H1 (cell line): ENCODE measurements at regions not wholly inside any gene's neighbourhood (a gene's known extent, or its start where the extent isn't known, plus 50 kb on each side); places are given as distances from the start of the nearest gene placed in this dataset.

Source experiments
- CTCF ChIA-PET: fragments of 300-600 bp; sonication (Branson Sonifier 250); formaldehyde crosslinking; loops from one replicate; lab custom pipeline; 2021; ENCODE audit not compliant: partially characterized antibody; lab: Charles Lee
- POLR2A ChIA-PET: fragments of 300-600 bp; sonication (Branson Sonifier 250); formaldehyde crosslinking; loops from one replicate; lab custom pipeline; 2021; ENCODE audit warnings: inconsistent platforms; ENCODE audit not compliant: partially characterized antibody; lab: Charles Lee
- DNase-seq, 2 experiments: peaks; one replicate each; pipeline versions ENCODE4 v3.0.0 to v3.0.0-alpha.2; 2010 to 2022; ENCODE audit warnings: low spot score in 2 of 2, low read depth in 1 of 2, mixed read lengths in 1 of 2
- FAIRE-seq: peaks from 2 replicates; lab custom pipeline; 2011; peaks lifted over from hg19 to GRCh38; lab: Jason Lieb, UNC
- H2AFZ ChIP-seq: 2 replicates; pipeline ENCODE4 v1.8.1; 2012; ENCODE audit warnings: low read length, inconsistent platforms
- H2AK5ac ChIP-seq: 2 replicates; pipeline ENCODE4 v1.6.1; 2013; ENCODE audit warnings: low read depth, low read length
- H2BK120ac ChIP-seq: replicated peaks from 2 replicates; pipeline ENCODE3; 2013; ENCODE audit warnings: low read depth, low read length, inconsistent platforms
- H2BK12ac ChIP-seq: 2 replicates; pipeline ENCODE4 v1.6.1; 2013; ENCODE audit warnings: low read depth, low read length
- H2BK15ac ChIP-seq: 2 replicates; pipeline ENCODE4 v1.6.1; 2013; ENCODE audit warnings: low read length
- H2BK20ac ChIP-seq: 2 replicates; pipeline ENCODE4 v1.6.1; 2013; ENCODE audit warnings: low read length
- H2BK5ac ChIP-seq: 2 replicates; pipeline ENCODE4 v1.6.1; 2013; ENCODE audit warnings: low read depth, low read length
- H3K14ac ChIP-seq: 2 replicates; pipeline ENCODE4 v1.6.1; 2013; ENCODE audit warnings: inconsistent platforms; ENCODE audit not compliant: insufficient read length
- H3K18ac ChIP-seq: 2 replicates; pipeline ENCODE4 v1.6.1; 2013; ENCODE audit warnings: low read length; ENCODE audit errors: extremely low read depth
- H3K23ac ChIP-seq: 2 replicates; pipeline ENCODE4 v1.6.1; 2013; ENCODE audit warnings: inconsistent platforms; ENCODE audit not compliant: insufficient read length
- H3K23me2 ChIP-seq: 2 replicates; pipeline ENCODE4 v1.6.1; 2013; ENCODE audit warnings: low read depth, low read length
- H3K27ac ChIP-seq: 2 replicates; pipeline ENCODE4 v1.6.1; 2011; ENCODE audit warnings: low read depth, low read length, inconsistent platforms
- H3K27me3 ChIP-seq, 4 experiments: replicated peaks in 1 of 4; 1 replicate in 1 of 4; 2 replicates in 3 of 4; pipeline versions ENCODE4 v1.6.1 to v1.8.1; 2011 to 2013; ENCODE audit warnings: low read length in 3 of 4, mild to moderate bottlenecking in 3 of 4, inconsistent platforms in 2 of 4, mixed read lengths in 2 of 4, moderate library complexity in 1 of 4; ENCODE audit not compliant: control insufficient read depth in 3 of 4, insufficient read depth in 3 of 4; ENCODE audit errors: extremely low read depth in 1 of 4
- H3K36me3 ChIP-seq, 4 experiments: 2 replicates each; pipeline versions ENCODE4 v1.6.1 to v1.8.1; 2011 to 2013; ENCODE audit warnings: mild to moderate bottlenecking in 4 of 4, low read length in 3 of 4, moderate library complexity in 2 of 4, control low read depth in 1 of 4, inconsistent platforms in 1 of 4; ENCODE audit not compliant: insufficient read depth in 4 of 4, control insufficient read depth in 2 of 4
- H3K4ac ChIP-seq: replicated peaks from 2 replicates; pipeline ENCODE3; 2013; ENCODE audit warnings: low read length, low read depth, mixed read lengths, inconsistent platforms; ENCODE audit not compliant: insufficient read length
- H3K4me1 ChIP-seq, 4 experiments: replicated peaks in 1 of 4; 1 replicate in 1 of 4; 2 replicates in 3 of 4; pipeline versions ENCODE4 v1.6.1 to v1.8.1; 2011 to 2013; ENCODE audit warnings: low read length in 3 of 4, inconsistent platforms in 2 of 4, mixed read lengths in 1 of 4; ENCODE audit not compliant: insufficient read depth in 4 of 4, control insufficient read depth in 3 of 4
- H3K4me2 ChIP-seq, 2 experiments: 2 replicates each; pipeline versions ENCODE4 v1.6.1 to v1.8.1; 2011 to 2013; ENCODE audit warnings: low read depth in 2 of 2, low read length in 2 of 2, control low read depth in 1 of 2, inconsistent platforms in 1 of 2, mild to moderate bottlenecking in 1 of 2; ENCODE audit not compliant: insufficient read depth in 1 of 2
- H3K4me3 ChIP-seq, 4 experiments: fragments of 200-600, 300-600 bp in 1 of 4; sonication (generic), shearing (Covaris generic), sonication (Bioruptor Twin) in 1 of 4; 2 replicates each; pipeline versions ENCODE4 v1.5.1 to v1.8.1; 2011 to 2016; ENCODE audit warnings: low read length in 4 of 4, low read depth in 3 of 4, control low read depth in 2 of 4, inconsistent platforms in 2 of 4, mild to moderate bottlenecking in 2 of 4, mixed read lengths in 1 of 4, moderate library complexity in 1 of 4; ENCODE audit not compliant: insufficient read depth in 2 of 4; ENCODE audit errors: extremely low read depth in 1 of 4
- H3K56ac ChIP-seq: replicated peaks from 2 replicates; pipeline ENCODE3; 2013; ENCODE audit warnings: low read depth, mild to moderate bottlenecking, mixed read lengths, low read length, inconsistent platforms; ENCODE audit not compliant: insufficient read length
- H3K79me1 ChIP-seq: 2 replicates; pipeline ENCODE4 v1.6.1; 2013; ENCODE audit warnings: low read depth, low read length, control low read depth
- H3K79me2 ChIP-seq, 2 experiments: 2 replicates each; pipeline versions ENCODE4 v1.6.1 to v1.8.1; 2012 to 2013; ENCODE audit warnings: low read length in 2 of 2, mild to moderate bottlenecking in 2 of 2, inconsistent platforms in 1 of 2; ENCODE audit not compliant: insufficient read depth in 2 of 2, control insufficient read depth in 1 of 2
- H3K9ac ChIP-seq, 4 experiments: replicated peaks in 1 of 4; 1 replicate in 1 of 4; 2 replicates in 3 of 4; pipeline versions ENCODE4 v1.6.1 to v1.8.1; 2011 to 2013; ENCODE audit warnings: low read depth in 3 of 4, low read length in 3 of 4, control low read depth in 2 of 4, mild to moderate bottlenecking in 2 of 4, moderate library complexity in 2 of 4, inconsistent platforms in 1 of 4; ENCODE audit errors: extremely low read depth in 1 of 4
- H3K9me3 ChIP-seq, 2 experiments: 2 replicates each; pipeline versions ENCODE4 v1.6.1 to v1.8.1; 2012 to 2013; ENCODE audit warnings: mild to moderate bottlenecking in 2 of 2, moderate library complexity in 2 of 2, control low read depth in 1 of 2, inconsistent platforms in 1 of 2, low read depth in 1 of 2, low read length in 1 of 2, mixed read lengths in 1 of 2; ENCODE audit not compliant: insufficient read depth in 2 of 2
- H4K20me1 ChIP-seq, 2 experiments: replicated peaks in 1 of 2; 2 replicates each; pipeline versions ENCODE3 to v1.8.1; 2011 to 2013; ENCODE audit warnings: inconsistent platforms in 2 of 2, low read length in 2 of 2, mild to moderate bottlenecking in 1 of 2; ENCODE audit not compliant: insufficient read depth in 2 of 2, control insufficient read depth in 1 of 2
- H4K5ac ChIP-seq: 2 replicates; pipeline ENCODE4 v1.6.1; 2013; ENCODE audit warnings: low read length, low read depth, mixed read lengths, inconsistent platforms; ENCODE audit not compliant: insufficient read length
- H4K8ac ChIP-seq: 2 replicates; pipeline ENCODE4 v1.8.0; 2013; ENCODE audit warnings: mild to moderate bottlenecking, moderate library complexity, low read length, inconsistent platforms; ENCODE audit not compliant: insufficient read depth; ENCODE audit errors: extremely low read depth
- H4K91ac ChIP-seq: replicated peaks from 2 replicates; pipeline ENCODE3; 2013; ENCODE audit warnings: low read length, mixed read lengths, inconsistent platforms; ENCODE audit not compliant: insufficient read length
- WGBS, 2 experiments: shearing (Covaris generic) in 1 of 2; methylation state at CpG; one replicate each; pipeline versions ENCODE4 v1.1.6 to v1.1.7; 2013 to 2015; ENCODE audit warnings: low lambda C conversion rate in 2 of 2, mixed read lengths in 2 of 2, inconsistent platforms in 1 of 2, low coverage in 1 of 2, missing lambda C conversion rate in 1 of 2; ENCODE audit not compliant: insufficient replicate concordance in 2 of 2, insufficient coverage in 1 of 2, insufficient read length in 1 of 2; ENCODE audit errors: extremely low coverage in 1 of 2, missing lambda C conversion rate in 1 of 2; 5-methylcytosine and 5-hydroxymethylcytosine counted together

- Histone ChIP-seq H4K91ac (no peak overlapping the region), H3K23ac (no peak overlapping the region), H3K23me2 (no peaks in the 10 kb centered on the region), H4K8ac (no peak overlapping the region), H3K4me1 (no peaks in the 10 kb centered on the region), H4K5ac (no peak overlapping the region), H2BK20ac (no peak overlapping the region), H3K56ac (no peak overlapping the region), H2BK5ac (no peak overlapping the region), H3K79me1 (no peaks in the 10 kb centered on the region), H3K4me2 (no peak overlapping the region), H3K79me2 (no peaks in the 10 kb centered on the region), H3K9me3 (no peaks in the 10 kb centered on the region), H3K14ac (no peak overlapping the region), H2BK12ac (no peak overlapping the region), H2BK15ac (no peak overlapping the region), H2BK120ac (no peak overlapping the region), H3K4ac (no peak overlapping the region), H2AFZ (no peak overlapping the region), H3K27me3 (no peaks in the 10 kb centered on the region), H4K20me1 (no peaks in the 10 kb centered on the region), H3K4me3 (no peak overlapping the region), H2AK5ac (no peak overlapping the region), H3K18ac (no peak overlapping the region), H3K27ac (no peak overlapping the region), H3K9ac (no peak overlapping the region), H3K36me3 (no peaks in the 10 kb centered on the region; a peak in 1 of 8 replicates)
- ChIA-PET CTCF (interaction anchor here (0.7 to 0.8 kb wide), 2 partner anchors 22 to 443 kb away, joined by 3 to 4 read pairs; no protein-coding TSS in a partner anchor), POLR2A (interaction anchor here (0.6 kb wide), 1 partner anchor 183 kb away, joined by 3 read pairs; no protein-coding TSS in a partner anchor)
- FAIRE-seq (no peak), DNase-seq (no peak)
- WGBS, 2 experiments = 91% methylated on average over 5 of the region's 5 CpGs; no CpG with 5 or more reads in 1 of the 2 experiments
Observed at GRCh38 chr14:99057576-99058083, 214.4 kb downstream of the BCL11B start.
